Epithelial cell of proximal tubule (primary cell): ENCODE measurements at regions not wholly inside any gene's neighbourhood (a gene's known extent, or its start where the extent isn't known, plus 50 kb on each side); places are given as distances from the start of the nearest gene placed in this dataset.

Source experiments
- DNase-seq: peaks from one replicate; pipeline ENCODE4 v3.0.0-alpha.2; 2011; ENCODE audit warnings: low read depth
- H3K4me3 ChIP-seq: 2 replicates; pipeline ENCODE4 v1.5.1; 2011; ENCODE audit warnings: low read depth, mild to moderate bottlenecking, low read length
- TF ChIP-seq, protein P1 (sequence below): conservative IDR thresholded peaks from 2 replicates; pipeline ENCODE4 v1.5.1; 2012; ENCODE audit warnings: low read depth, mild to moderate bottlenecking, low read length

GRCh38 chr11:131033151-131033651, 116.9 kb upstream of the SNX19 start:
- TF ChIP-seq, protein P1, sequence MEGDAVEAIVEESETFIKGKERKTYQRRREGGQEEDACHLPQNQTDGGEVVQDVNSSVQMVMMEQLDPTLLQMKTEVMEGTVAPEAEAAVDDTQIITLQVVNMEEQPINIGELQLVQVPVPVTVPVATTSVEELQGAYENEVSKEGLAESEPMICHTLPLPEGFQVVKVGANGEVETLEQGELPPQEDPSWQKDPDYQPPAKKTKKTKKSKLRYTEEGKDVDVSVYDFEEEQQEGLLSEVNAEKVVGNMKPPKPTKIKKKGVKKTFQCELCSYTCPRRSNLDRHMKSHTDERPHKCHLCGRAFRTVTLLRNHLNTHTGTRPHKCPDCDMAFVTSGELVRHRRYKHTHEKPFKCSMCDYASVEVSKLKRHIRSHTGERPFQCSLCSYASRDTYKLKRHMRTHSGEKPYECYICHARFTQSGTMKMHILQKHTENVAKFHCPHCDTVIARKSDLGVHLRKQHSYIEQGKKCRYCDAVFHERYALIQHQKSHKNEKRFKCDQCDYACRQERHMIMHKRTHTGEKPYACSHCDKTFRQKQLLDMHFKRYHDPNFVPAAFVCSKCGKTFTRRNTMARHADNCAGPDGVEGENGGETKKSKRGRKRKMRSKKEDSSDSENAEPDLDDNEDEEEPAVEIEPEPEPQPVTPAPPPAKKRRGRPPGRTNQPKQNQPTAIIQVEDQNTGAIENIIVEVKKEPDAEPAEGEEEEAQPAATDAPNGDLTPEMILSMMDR: no peak
- peak; percentile 62 for DNase-seq
- H3K4me3 ChIP-seq: no peak overlapping the region

DNA sequence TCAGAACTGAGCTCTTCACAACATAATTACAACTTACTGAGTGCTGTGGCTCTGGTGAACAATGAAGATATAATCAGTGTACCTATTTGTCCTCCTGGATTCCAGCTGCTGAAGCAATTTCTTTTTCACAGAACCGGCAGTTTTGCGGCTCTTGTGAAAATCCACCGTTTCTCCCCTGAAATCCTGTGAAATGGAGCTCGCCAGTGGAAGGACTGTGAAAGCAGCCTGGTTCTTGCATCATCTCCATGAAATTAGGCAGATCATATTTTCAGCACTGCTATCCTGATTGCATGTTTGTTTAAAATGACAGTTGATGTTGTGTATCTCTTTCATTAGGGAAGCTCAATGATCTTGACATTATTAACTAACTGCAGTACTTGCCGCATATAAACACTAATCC, 120.2 kb upstream of the SNX19 start:
- no peak overlapping the region for H3K4me3 ChIP-seq
- TF ChIP-seq, protein P1: no peak
- DNase-seq: no peak

DNA sequence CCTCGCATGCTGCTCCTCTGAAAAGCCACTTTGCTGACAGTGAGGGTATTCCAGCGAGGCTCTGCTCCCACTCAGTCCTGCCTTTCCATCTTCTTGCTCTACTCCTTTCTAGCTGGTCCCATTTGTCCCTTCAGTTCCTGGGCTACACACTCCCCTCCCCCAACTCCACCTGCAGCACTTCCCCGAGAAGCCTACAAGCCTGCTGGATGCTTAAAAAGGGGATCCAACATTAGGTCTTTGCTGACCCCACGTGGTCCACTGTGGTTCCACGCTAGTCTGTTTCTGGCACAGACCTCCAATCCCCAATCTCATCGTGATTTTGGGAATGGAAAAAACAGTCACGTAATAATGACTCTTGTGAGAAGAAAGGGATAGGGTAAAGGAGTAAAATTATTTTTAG, 121.6 kb upstream of the SNX19 start:
- DNase-seq: no peak
- no peak overlapping the region for H3K4me3 ChIP-seq
- TF ChIP-seq, protein P1: peak; percentile 23

DNA sequence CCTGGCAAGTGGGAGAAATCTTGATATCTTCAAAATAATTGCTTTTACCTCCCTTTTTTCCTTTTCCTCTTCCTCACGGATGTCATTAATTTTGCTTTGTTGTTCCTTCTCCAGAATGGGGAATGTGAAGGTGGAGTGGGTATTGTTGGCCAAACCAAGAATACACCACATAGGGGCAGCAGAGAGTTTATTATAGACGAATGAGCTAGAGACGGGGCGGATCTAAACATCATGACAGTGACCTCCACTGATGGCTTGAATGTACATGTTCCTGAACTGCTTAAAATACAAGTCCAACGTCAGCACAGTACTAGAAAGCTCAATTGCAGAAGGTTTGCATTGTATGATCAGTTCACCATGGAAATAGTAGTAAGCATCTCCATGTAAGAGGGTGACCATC, 122.3 kb upstream of the SNX19 start:
- DNase-seq: no peak
- H3K4me3 ChIP-seq: no peak overlapping the region
- TF ChIP-seq, protein P1: peak; percentile 46

DNA sequence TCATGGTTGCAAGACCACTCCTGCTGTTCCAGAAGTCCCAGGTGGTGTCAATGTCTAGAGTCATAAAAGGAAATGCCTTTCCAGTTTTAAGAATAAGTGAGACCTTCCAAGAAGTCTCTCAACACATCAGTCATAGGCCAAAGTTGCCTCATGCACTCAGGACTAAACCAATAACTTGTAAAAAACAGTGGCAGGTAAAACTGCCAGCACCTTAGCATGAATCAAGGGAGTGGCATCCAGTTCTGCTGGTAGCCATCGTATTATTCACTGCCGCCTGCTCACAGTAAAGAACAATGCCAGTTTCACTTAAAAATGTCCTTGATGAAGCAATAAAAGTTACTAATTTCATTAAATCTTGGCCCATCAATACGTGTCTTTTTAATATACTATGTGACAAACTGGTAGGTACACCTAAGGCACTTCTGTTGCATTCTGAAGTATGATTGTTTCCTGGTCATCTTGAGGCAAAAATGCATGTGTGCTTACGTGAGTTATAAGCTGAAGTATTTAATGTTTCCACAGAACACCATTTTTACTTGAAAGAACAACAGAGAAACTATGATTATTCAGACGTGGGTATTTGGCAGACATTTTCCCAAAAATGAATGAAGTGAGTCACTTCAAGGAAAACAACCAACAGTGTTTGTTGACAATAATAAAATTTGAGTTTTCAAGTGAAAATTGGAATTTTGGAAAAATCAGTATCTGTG, 125.2 kb upstream of the SNX19 start:
- no peak overlapping the region for H3K4me3 ChIP-seq
- TF ChIP-seq, protein P1: no peak
- no peak for DNase-seq

DNA sequence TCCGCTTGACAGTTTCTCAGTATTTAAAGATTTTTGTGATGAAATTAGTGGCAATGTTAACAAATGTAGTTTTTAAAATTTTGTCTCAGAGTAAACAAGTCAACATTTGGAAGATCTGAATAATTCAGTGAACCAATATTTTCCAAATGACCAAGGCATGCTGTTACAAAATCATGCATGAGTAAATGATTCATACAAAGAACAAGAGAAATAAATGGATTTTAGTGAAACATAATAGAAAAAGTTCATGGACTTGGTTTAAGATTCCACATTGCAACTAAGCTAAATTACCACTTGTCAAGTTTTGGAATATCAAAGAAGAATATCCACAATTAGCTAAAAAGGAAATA, 125.7 kb upstream of the SNX19 start:
- no peak for DNase-seq
- TF ChIP-seq, protein P1: no peak
- no peak overlapping the region for H3K4me3 ChIP-seq

DNA sequence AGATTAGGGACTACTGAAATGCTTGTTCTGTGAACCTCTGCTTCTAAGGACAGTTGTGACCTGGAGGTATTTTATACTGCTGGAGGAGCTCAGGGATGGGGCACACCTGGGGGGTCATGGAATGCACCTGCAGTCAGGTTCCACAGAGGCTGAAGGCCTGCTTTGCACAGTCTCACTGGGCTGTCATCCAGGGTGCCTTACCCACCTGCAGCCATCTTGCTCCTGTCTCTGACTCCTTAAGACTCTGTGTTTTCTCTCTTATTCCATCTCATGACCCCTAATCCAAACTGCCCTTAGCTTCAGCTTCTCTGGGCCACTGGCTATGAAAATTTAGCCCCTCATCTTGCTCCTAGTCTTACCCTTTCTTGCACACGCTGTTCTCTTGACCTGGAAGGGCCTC, 127.0 kb upstream of the SNX19 start:
- TF ChIP-seq, protein P1: no peak
- H3K4me3 ChIP-seq: no peak overlapping the region
- DNase-seq: no peak
